B cell (primary cell): ENCODE measurements at regions not wholly inside any gene's neighbourhood (a gene's known extent, or its start where the extent isn't known, plus 50 kb on each side); places are given as distances from the start of the nearest gene placed in this dataset.

Experiments
- ATAC-seq: fragments of 200-7000 bp; cut with Tn5 transposase; one replicate; pipeline ENCODE4 v1.10.0; 2021; ENCODE audit warnings: low read depth, mild to moderate bottlenecking, moderate number of reproducible peaks, moderate library complexity
- CTCF ChIA-PET: fragments of 350-600 bp; sonication (Branson Sonifier 250); formaldehyde crosslinking; loops from one replicate; lab custom pipeline; 2021; ENCODE audit warnings: antibody characterized with exemption, inconsistent platforms; lab: Charles Lee
- POLR2A ChIA-PET: fragments of 350-600 bp; sonication (Branson Sonifier 250); formaldehyde crosslinking; loops from one replicate; lab custom pipeline; 2021; ENCODE audit warnings: antibody characterized with exemption; lab: Charles Lee
- DNase-seq: peaks from one replicate; pipeline ENCODE4 v3.0.0; 2013
- H2AFZ ChIP-seq: 2 replicates; pipeline ENCODE4 v1.6.1; 2012; ENCODE audit warnings: mild to moderate bottlenecking, low read depth, low read length; ENCODE audit not compliant: insufficient read depth, poor library complexity, severe bottlenecking
- H3K27ac ChIP-seq, 2 donors: 1 replicate in 1 of 2; 2 replicates in 1 of 2; pipeline ENCODE4 v1.5.1; 2012 to 2013; ENCODE audit warnings: low read length in 2 of 2, mild to moderate bottlenecking in 2 of 2, moderate library complexity in 1 of 2
- H3K27me3 ChIP-seq, 4 experiments: fragments of 200-600 bp in 1 of 4; sonication (generic) in 1 of 4; replicated peaks in 1 of 4; 1 replicate in 2 of 4; 2 replicates in 2 of 4; pipeline versions ENCODE4 v1.6.1 to v1.7.0; 2013 to 2016; ENCODE audit warnings: low read length in 3 of 4, mild to moderate bottlenecking in 2 of 4, mixed read lengths in 1 of 4, moderate library complexity in 1 of 4; ENCODE audit not compliant: insufficient read depth in 4 of 4, control insufficient read depth in 3 of 4; ENCODE audit errors: control extremely low read depth in 1 of 4
- H3K36me3 ChIP-seq, 2 experiments: replicated peaks in 1 of 2; 1 replicate in 1 of 2; 2 replicates in 1 of 2; pipeline versions ENCODE4 v1.6.1 to v1.7.1; 2013; ENCODE audit warnings: low read length in 1 of 2; ENCODE audit not compliant: insufficient read depth in 2 of 2, control insufficient read depth in 1 of 2; ENCODE audit errors: control extremely low read depth in 1 of 2, extremely low read depth in 1 of 2
- H3K4me1 ChIP-seq, 2 donors: fragments of 200-600 bp in 1 of 2; sonication (generic) in 1 of 2; 1 replicate in 1 of 2; 2 replicates in 1 of 2; pipeline versions ENCODE4 v1.5.1 to v1.6.1; 2013 to 2017; ENCODE audit warnings: low read length in 2 of 2; ENCODE audit not compliant: control insufficient read depth in 2 of 2, insufficient read depth in 2 of 2
- H3K4me2 ChIP-seq: replicated peaks from 2 replicates; pipeline ENCODE3; 2012; ENCODE audit warnings: mild to moderate bottlenecking, low read depth, low read length; ENCODE audit not compliant: poor library complexity, severe bottlenecking
- H3K4me3 ChIP-seq, 5 experiments: fragments of 200-600 bp in 1 of 5; sonication (generic) in 1 of 5; 1 replicate in 3 of 5; 2 replicates in 2 of 5; pipeline versions ENCODE4 v1.5.1 to v1.7.0; 2011 to 2016; ENCODE audit warnings: low read length in 4 of 5, mild to moderate bottlenecking in 4 of 5, low read depth in 2 of 5, control low read depth in 1 of 5, moderate library complexity in 1 of 5; ENCODE audit not compliant: insufficient read depth in 1 of 5; ENCODE audit errors: control extremely low read depth in 1 of 5, extremely low read depth in 1 of 5
- H3K79me2 ChIP-seq: fragments of 200-600 bp; sonication (generic); one replicate; pipeline ENCODE4 v1.6.0; 2016; ENCODE audit warnings: low read length; ENCODE audit not compliant: control insufficient read depth, insufficient read depth
- H3K9ac ChIP-seq: fragments of 200-600 bp; sonication (generic); 2 replicates; pipeline ENCODE4 v1.6.1; 2017; ENCODE audit warnings: mild to moderate bottlenecking, low read length, moderate library complexity
- H3K9me3 ChIP-seq, 3 donors: one replicate each; pipeline versions ENCODE4 v1.6.1 to v1.7.1; 2013; ENCODE audit warnings: low read length in 2 of 3; ENCODE audit not compliant: control insufficient read depth in 2 of 3, insufficient read depth in 1 of 3; ENCODE audit errors: control extremely low read depth in 1 of 3
- H4K20me1 ChIP-seq: 2 replicates; pipeline ENCODE4 v1.6.0; 2012; ENCODE audit warnings: mild to moderate bottlenecking, low read length; ENCODE audit not compliant: insufficient read depth, control insufficient read depth, poor library complexity, severe bottlenecking
- H3K27ac Mint-ChIP-seq: one replicate; pipeline ENCODE4 v1.8.0; 2021; ENCODE audit warnings: mixed read lengths
- H3K27me3 Mint-ChIP-seq: one replicate; pipeline ENCODE4 v1.8.0; 2021; ENCODE audit warnings: mixed read lengths
- H3K4me1 Mint-ChIP-seq: one replicate; pipeline ENCODE4 v1.8.0; 2021; ENCODE audit warnings: mixed read lengths
- H3K4me3 Mint-ChIP-seq: one replicate; pipeline ENCODE4 v1.8.0; 2021; ENCODE audit warnings: mixed read lengths
- H3K9me3 Mint-ChIP-seq: one replicate; pipeline ENCODE4 v1.8.0; 2022; ENCODE audit warnings: mixed read lengths; ENCODE audit not compliant: insufficient read depth
- CTCF ChIP-seq: fragments of 200-600 bp; IDR thresholded peaks from one replicate; pipeline ENCODE4 v1.8.0; 2022; ENCODE audit warnings: antibody characterized with exemption, mild to moderate bottlenecking
- EZH2 ChIP-seq: IDR thresholded peaks from 2 replicates; pipeline ENCODE4 v1.6.1; 2012; ENCODE audit warnings: borderline replicate concordance, low read depth, mild to moderate bottlenecking, moderate library complexity, low read length; ENCODE audit not compliant: insufficient read depth, poor library complexity, severe bottlenecking
- WGBS: methylation state at CpG from one replicate; pipeline ENCODE4 v1.1.5; 2013; ENCODE audit warnings: missing lambda C conversion rate; ENCODE audit not compliant: insufficient coverage; 5-methylcytosine and 5-hydroxymethylcytosine counted together
- intact Hi-C: fragments of 100-400 bp; cut with micrococcal nuclease; formaldehyde crosslinking; loops from one replicate; pipeline ENCODE4 v1.10.0; 2022

DNA sequence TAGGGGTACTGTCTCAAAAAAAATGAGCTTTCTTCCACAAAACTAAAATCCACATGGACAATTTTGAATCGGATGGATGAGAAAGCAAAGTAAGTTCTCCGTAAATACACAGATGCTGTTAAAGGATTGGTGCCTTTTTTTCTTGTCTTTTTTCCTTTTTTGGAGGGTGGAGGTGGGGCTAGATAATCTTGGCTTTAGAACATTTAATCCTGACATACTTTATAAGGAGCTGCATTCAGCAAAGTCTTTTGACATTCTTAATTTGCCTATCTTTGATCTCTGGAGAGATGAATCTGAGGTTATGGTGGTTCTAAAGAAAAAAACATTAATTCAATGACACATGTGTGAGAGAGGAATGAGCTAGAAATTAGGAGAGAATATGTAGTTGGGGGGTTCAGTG, 312.3 kb upstream of the KCNJ16 start:
- CTCF ChIA-PET: no interaction called here

GRCh38 chr17:69763503-69763902, 311.5 kb upstream of the KCNJ16 start:
- Histone ChIP-seq H3K27me3 (no peaks in the 10 kb centered on the region), H3K9ac (no peak overlapping the region), H3K27ac (no peak overlapping the region), H3K4me3 (no peak overlapping the region), H3K36me3 (no peaks in the 10 kb centered on the region), H3K9me3 (no peaks in the 10 kb centered on the region), H3K4me1 (no peaks in the 10 kb centered on the region), H3K79me2 (no peaks in the 10 kb centered on the region), H3K4me2 (no peak overlapping the region), H2AFZ (no peak overlapping the region), H4K20me1 (no peaks in the 10 kb centered on the region)
- POLR2A ChIA-PET: no interaction called here
- Mint-ChIP-seq H3K9me3 (no peaks in the 10 kb centered on the region), H3K27me3 (no peaks in the 10 kb centered on the region), H3K4me1 (no peaks in the 10 kb centered on the region), H3K27ac (no peak overlapping the region), H3K4me3 (no peak overlapping the region)
- CTCF ChIA-PET: no interaction called here
- intact Hi-C loops: no loop called here
- DNase-seq: no peak
- no peak for TF ChIP-seq CTCF
- TF ChIP-seq EZH2: no peak
- WGBS: 94% methylated on average over 2 of the region's 3 CpGs
- no peak for ATAC-seq

More for the DNA sequence above, 312.3 kb upstream of the KCNJ16 start:
- DNase-seq (no peak), ATAC-seq (no peak)
- H3K4me3 ChIP-seq: no peak overlapping the region
- no peaks in the 10 kb centered on the region for H3K4me1 ChIP-seq
- H3K27ac ChIP-seq: no peak overlapping the region
- TF ChIP-seq CTCF (no peak), EZH2 (no peak)
- Mint-ChIP-seq H3K27ac (no peak overlapping the region), H3K4me3 (no peak overlapping the region), H3K4me1 (no peaks in the 10 kb centered on the region), H3K9me3 (no peaks in the 10 kb centered on the region), H3K27me3 (no peaks in the 10 kb centered on the region)
- POLR2A ChIA-PET: no interaction called here
- no peaks in the 10 kb centered on the region for H4K20me1 ChIP-seq
- no peaks in the 10 kb centered on the region for H3K9me3 ChIP-seq
- no peaks in the 10 kb centered on the region for H3K27me3 ChIP-seq
- no CpG with 5 or more reads among the region's 2 CpGs for WGBS
- no peaks in the 10 kb centered on the region for H3K36me3 ChIP-seq
- intact Hi-C loops: no loop called here
- no peak overlapping the region for H3K9ac ChIP-seq
- no peak overlapping the region for H2AFZ ChIP-seq
- no peaks in the 10 kb centered on the region for H3K79me2 ChIP-seq
- H3K4me2 ChIP-seq: no peak overlapping the region
